Gastroesophageal sphincter (tissue), 4 donors: ENCODE measurements at regions not wholly inside any gene's neighbourhood (a gene's known extent, or its start where the extent isn't known, plus 50 kb on each side); places are given as distances from the start of the nearest gene placed in this dataset.

Source experiments
- ATAC-seq: fragments of 150-250 bp; one replicate; pipeline ENCODE4 v1.9.1; 2016; ENCODE audit warnings: mild to moderate bottlenecking, moderate library complexity
- H3K27ac ChIP-seq, 4 donors: fragments of 200-600 bp; sonication (generic) in 3 of 4; 1 replicate in 3 of 4; 2 replicates in 1 of 4; pipeline ENCODE4 v1.5.1; 2016 to 2019
- H3K27me3 ChIP-seq: fragments of 200-600 bp; sonication (generic); one replicate; pipeline ENCODE4 v1.5.1; 2019
- H3K36me3 ChIP-seq, 2 donors: fragments of 200-600 bp; sonication (generic); one replicate each; pipeline ENCODE4 v1.5.1; 2019; ENCODE audit warnings: control low read depth in 1 of 2
- H3K4me1 ChIP-seq, 3 donors: fragments of 200-600 bp; sonication (generic); 1 replicate in 2 of 3; 2 replicates in 1 of 3; pipeline ENCODE4 v1.5.1; 2016 to 2019; ENCODE audit warnings: control low read depth in 2 of 3
- H3K4me3 ChIP-seq, 2 donors: fragments of 200-600 bp; sonication (generic); one replicate each; pipeline ENCODE4 v1.5.1; 2019; ENCODE audit warnings: mild to moderate bottlenecking in 1 of 2, moderate library complexity in 1 of 2
- H3K9me3 ChIP-seq, 3 donors: fragments of 200-600 bp; sonication (generic); one replicate each; pipeline ENCODE4 v1.5.1; 2017 to 2019; ENCODE audit warnings: control low read depth in 2 of 3
- EP300 ChIP-seq: sonication (generic); formaldehyde crosslinking; IDR thresholded peaks from one replicate; pipeline ENCODE4 v1.6.1; 2017; ENCODE audit warnings: antibody characterized with exemption, mild to moderate bottlenecking
- POLR2A ChIP-seq, 2 donors: fragments of 450-650 bp; IDR thresholded peaks; one replicate each; pipeline ENCODE4 v1.6.1; 2017; ENCODE audit warnings: antibody characterized with exemption in 2 of 2, mild to moderate bottlenecking in 2 of 2, moderate library complexity in 1 of 2
- POLR2AphosphoS5 ChIP-seq: sonication (generic); formaldehyde crosslinking; IDR thresholded peaks from one replicate; pipeline ENCODE4 v1.6.1; 2017; ENCODE audit warnings: antibody characterized with exemption
- WGBS, 2 donors: methylation state at CpG; one replicate each; pipeline ENCODE4 v1.1.5; 2018; ENCODE audit warnings: low coverage in 1 of 2; 5-methylcytosine and 5-hydroxymethylcytosine counted together
- TF ChIP-seq, protein P1 (sequence below), 4 experiments: fragments of 200-600 bp in 2 of 4; fragments of 450-650 bp in 2 of 4; sonication (generic) in 1 of 4; IDR thresholded peaks; one replicate each; pipeline ENCODE4 v1.5.1; 2017 to 2019; ENCODE audit warnings: antibody characterized with exemption in 4 of 4, mild to moderate bottlenecking in 2 of 4, moderate library complexity in 2 of 4

DNA sequence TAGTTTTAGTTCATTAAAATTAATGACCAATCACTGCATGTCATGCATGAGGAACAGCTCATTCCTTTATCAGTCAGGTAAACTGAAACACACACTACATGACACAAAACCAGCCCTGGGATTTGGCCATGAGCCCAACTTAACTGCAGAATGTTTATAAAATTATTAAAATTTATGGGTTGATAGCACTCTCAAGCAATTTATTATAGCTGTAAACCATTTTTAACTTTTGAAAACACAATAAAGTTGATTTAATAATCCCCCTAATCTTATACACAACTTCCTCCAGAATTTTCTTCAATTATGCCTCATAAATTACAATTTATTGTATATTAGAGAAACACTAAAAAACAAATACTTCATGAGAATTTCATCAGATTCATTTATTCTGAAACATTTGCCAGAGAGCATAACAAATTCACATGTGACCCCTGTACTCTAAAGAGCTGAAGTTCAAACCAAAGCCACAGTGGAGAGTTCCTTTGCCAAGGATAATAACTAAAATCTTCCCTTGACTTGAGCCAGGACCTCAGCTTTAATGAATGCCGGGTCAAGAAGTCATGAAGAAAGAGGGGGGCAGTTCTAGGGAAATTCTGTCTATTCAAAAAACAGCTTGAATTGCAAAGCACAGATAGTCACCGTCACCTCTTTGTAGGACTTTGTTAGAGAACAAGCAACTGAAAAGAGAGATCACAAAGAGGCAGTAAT lies 763.7 kb upstream of the GRAMD2B start:
- Histone ChIP-seq H3K9me3 (no peaks in the 10 kb centered on the region), H3K36me3 (no peaks in the 10 kb centered on the region), H3K4me1 (peaks cover 0 to 5% (median 3%) of the 10 kb centered on the region in 3 donors), H3K27me3 (no peaks in the 10 kb centered on the region), H3K27ac (no peak overlapping the region), H3K4me3 (no peak overlapping the region)
- ATAC-seq = no peak
- 19 to 50% methylated on average over 1 to 2 of the region's 2 CpGs for WGBS, 2 donors
- TF ChIP-seq EP300 = no peak
- TF ChIP-seq POLR2A (IDR thresholded peaks at IDR 0.05) = no peak
- no peak for TF ChIP-seq POLR2AphosphoS5
- TF ChIP-seq, protein P1, sequence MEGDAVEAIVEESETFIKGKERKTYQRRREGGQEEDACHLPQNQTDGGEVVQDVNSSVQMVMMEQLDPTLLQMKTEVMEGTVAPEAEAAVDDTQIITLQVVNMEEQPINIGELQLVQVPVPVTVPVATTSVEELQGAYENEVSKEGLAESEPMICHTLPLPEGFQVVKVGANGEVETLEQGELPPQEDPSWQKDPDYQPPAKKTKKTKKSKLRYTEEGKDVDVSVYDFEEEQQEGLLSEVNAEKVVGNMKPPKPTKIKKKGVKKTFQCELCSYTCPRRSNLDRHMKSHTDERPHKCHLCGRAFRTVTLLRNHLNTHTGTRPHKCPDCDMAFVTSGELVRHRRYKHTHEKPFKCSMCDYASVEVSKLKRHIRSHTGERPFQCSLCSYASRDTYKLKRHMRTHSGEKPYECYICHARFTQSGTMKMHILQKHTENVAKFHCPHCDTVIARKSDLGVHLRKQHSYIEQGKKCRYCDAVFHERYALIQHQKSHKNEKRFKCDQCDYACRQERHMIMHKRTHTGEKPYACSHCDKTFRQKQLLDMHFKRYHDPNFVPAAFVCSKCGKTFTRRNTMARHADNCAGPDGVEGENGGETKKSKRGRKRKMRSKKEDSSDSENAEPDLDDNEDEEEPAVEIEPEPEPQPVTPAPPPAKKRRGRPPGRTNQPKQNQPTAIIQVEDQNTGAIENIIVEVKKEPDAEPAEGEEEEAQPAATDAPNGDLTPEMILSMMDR (IDR thresholded peaks at IDR 0.05) = no peak

- no peak for TF ChIP-seq EP300
- no peak for TF ChIP-seq POLR2A (IDR thresholded peaks at IDR 0.05)
- TF ChIP-seq, protein P1 (IDR thresholded peaks at IDR 0.05) = no peak
- no peak for TF ChIP-seq POLR2AphosphoS5
- Histone ChIP-seq H3K9me3 (no peaks in the 10 kb centered on the region), H3K4me3 (no peak overlapping the region), H3K4me1 (peaks cover 0 to 5% (median 3%) of the 10 kb centered on the region in 3 donors), H3K27me3 (no peaks in the 10 kb centered on the region), H3K36me3 (no peaks in the 10 kb centered on the region), H3K27ac (no peak overlapping the region)
- WGBS, 2 donors = 80 to 100% methylated on average over 1 of the region's 1 CpG
- no peak for ATAC-seq
Observed at GRCh38 chr5:125660231-125660895, 762.8 kb upstream of the GRAMD2B start.

- no peaks in the 10 kb centered on the region for H3K36me3 ChIP-seq
- no peak for ATAC-seq
- H3K4me3 ChIP-seq = no peak overlapping the region
- H3K27ac ChIP-seq = no peak overlapping the region
- no peaks in the 10 kb centered on the region for H3K27me3 ChIP-seq
- TF ChIP-seq EP300 (no peak), POLR2A (IDR thresholded peaks at IDR 0.05) (no peak), POLR2AphosphoS5 (no peak)
- TF ChIP-seq, protein P1 (IDR thresholded peaks at IDR 0.05) = no peak
- H3K4me1 ChIP-seq = peaks cover 0 to 5% (median 3%) of the 10 kb centered on the region in 3 donors
- H3K9me3 ChIP-seq = no peaks in the 10 kb centered on the region
- WGBS, 2 donors = 100% methylated on average over 1 of the region's 1 CpG; no CpG with 5 or more reads in 1 of the 2 donors
Observed at GRCh38 chr5:125661584-125661983, 761.6 kb upstream of the GRAMD2B start.

- Histone ChIP-seq H3K27ac (no peak overlapping the region), H3K9me3 (no peaks in the 10 kb centered on the region), H3K27me3 (no peaks in the 10 kb centered on the region), H3K36me3 (no peaks in the 10 kb centered on the region), H3K4me1 (no peaks in the 10 kb centered on the region), H3K4me3 (no peak overlapping the region)
- no peak for ATAC-seq
- TF ChIP-seq EP300 = no peak
- TF ChIP-seq POLR2AphosphoS5 = no peak
- TF ChIP-seq POLR2A (IDR thresholded peaks at IDR 0.05) = no peak
- TF ChIP-seq, protein P1 (IDR thresholded peaks at IDR 0.05) = no peak
Observed at GRCh38 chr5:125668884-125669283, 754.3 kb upstream of the GRAMD2B start.
